NCI-H446 treated with DMSO at 0.1 percent for 48 hours (cell line): ENCODE measurements at regions not wholly inside any gene's neighbourhood (a gene's known extent, or its start where the extent isn't known, plus 50 kb on each side); places are given as distances from the start of the nearest gene placed in this dataset.
"Not testable (repeated sequence)": the region's sequence is repeated elsewhere in the genome, so short reads cannot be mapped to it uniquely, and the experiment has no call there.

Experiments used
- DNase-seq: peaks from one replicate; lab custom pipeline; 2025; lab: John Stamatoyannopoulos, UW

GRCh38 chr9:111276431-111277128 is 53.4 kb downstream of the OR2K2 start:
- no peak for DNase-seq

- DNase-seq: no peak
Measured at GRCh38 chr9:111274737-111275136, 55.3 kb downstream of the OR2K2 start.

- no peak for DNase-seq
Measured at GRCh38 chr9:111272581-111272980, 57.4 kb downstream of the OR2K2 start.

GRCh38 chr9:111271481-111272080 is 58.4 kb downstream of the OR2K2 start:
- no peak for DNase-seq

GRCh38 chr9:111271047-111271446 is 59.0 kb downstream of the OR2K2 start:
- no peak for DNase-seq

- not testable (repeated sequence) for DNase-seq
Measured at GRCh38 chr9:111266024-111266423, 64.0 kb downstream of the OR2K2 start.

GRCh38 chr9:111263116-111263515 is 66.9 kb downstream of the OR2K2 start:
- no peak for DNase-seq

- no peak for DNase-seq
Measured at GRCh38 chr9:111258875-111259271, 71.2 kb downstream of the OR2K2 start.

- no peak for DNase-seq
Measured at GRCh38 chr9:111258209-111258874, 71.7 kb downstream of the OR2K2 start.

- no peak for DNase-seq
Measured at GRCh38 chr9:111253742-111254437, 76.1 kb downstream of the OR2K2 start.

- no peak for DNase-seq
Measured at GRCh38 chr9:111250875-111251842, 78.9 kb downstream of the OR2K2 start.

GRCh38 chr9:111237447-111237846 is 92.6 kb downstream of the OR2K2 start:
- DNase-seq: no peak

GRCh38 chr9:111236332-111236731 is 93.7 kb downstream of the OR2K2 start:
- DNase-seq: no peak

GRCh38 chr9:111233963-111234362 is 96.1 kb downstream of the OR2K2 start:
- DNase-seq: no peak

GRCh38 chr9:111232997-111233790 is 96.8 kb downstream of the OR2K2 start:
- no peak for DNase-seq

- DNase-seq: no peak
Measured at GRCh38 chr9:111231801-111232580, 98.0 kb downstream of the OR2K2 start.

- no peak for DNase-seq
Measured at GRCh38 chr9:111222757-111223156, 107.3 kb downstream of the OR2K2 start.

GRCh38 chr9:111212874-111213273 is 117.2 kb downstream of the OR2K2 start:
- DNase-seq: no peak

- DNase-seq: no peak
Measured at GRCh38 chr9:111198936-111199335, 131.1 kb downstream of the OR2K2 start.

- DNase-seq: no peak
Measured at GRCh38 chr9:111197256-111197655, 132.8 kb downstream of the OR2K2 start.
